ENCODE measurements at regions not wholly inside any gene's neighbourhood (a gene's known extent, or its start where the extent isn't known, plus 50 kb on each side); places are given as distances from the start of the nearest gene placed in this dataset.

- DNase-seq: no peak
These were observed 113.6 kb downstream of the TMCO5A start for GRCh38 chr15:38048001-38048455.

- DNase-seq: no peak
These were observed 115.5 kb downstream of the TMCO5A start for GRCh38 chr15:38049891-38050290.

DNA sequence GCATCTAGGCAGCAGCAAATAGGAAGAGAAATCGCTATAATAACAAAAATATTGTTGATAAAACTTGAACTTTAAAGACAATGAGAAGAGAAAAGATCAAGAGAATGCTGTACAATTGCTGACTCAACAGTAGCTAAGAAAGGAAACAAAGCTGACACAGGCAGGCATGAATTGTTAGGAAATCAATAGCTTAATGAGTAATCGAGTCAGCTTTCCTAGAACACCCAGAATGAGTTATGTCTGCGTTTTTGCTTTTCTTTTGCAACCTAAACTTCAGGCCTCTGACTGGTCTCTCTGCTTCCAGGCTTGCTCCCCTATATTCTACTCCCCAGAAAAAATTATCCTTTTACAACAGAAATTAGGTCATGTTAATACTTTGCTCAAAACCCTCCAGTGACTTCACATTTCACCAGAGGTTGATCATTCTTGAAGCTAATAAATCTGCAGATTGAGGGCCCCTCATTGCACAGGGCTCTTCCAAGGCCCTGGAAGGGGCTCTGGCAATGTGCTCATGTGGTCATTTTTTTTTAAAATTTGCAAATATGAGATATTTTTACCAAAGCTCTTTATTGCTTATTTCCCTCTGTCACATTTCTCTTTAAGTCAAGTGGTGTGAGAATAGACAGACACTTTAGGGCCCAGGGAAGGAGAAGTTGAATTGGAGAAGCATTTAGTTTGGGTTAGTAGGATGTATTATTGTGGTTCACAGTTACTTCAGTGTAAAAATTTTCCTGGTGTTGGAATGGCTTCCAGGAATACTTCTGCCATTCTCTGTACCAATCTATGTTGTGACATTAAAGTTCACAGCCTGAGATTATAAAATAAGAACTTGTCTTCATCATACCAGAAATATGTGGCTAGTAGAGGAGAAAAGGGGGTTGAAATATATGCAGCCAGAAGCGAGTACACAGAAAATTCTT is 116.3 kb downstream of the TMCO5A start:
- DNase-seq: no peak

GRCh38 chr15:38053205-38053604 is 118.8 kb downstream of the TMCO5A start:
- DNase-seq: no peak

- DNase-seq: no peak
These were observed 119.3 kb downstream of the TMCO5A start for GRCh38 chr15:38053776-38054175.

DNA sequence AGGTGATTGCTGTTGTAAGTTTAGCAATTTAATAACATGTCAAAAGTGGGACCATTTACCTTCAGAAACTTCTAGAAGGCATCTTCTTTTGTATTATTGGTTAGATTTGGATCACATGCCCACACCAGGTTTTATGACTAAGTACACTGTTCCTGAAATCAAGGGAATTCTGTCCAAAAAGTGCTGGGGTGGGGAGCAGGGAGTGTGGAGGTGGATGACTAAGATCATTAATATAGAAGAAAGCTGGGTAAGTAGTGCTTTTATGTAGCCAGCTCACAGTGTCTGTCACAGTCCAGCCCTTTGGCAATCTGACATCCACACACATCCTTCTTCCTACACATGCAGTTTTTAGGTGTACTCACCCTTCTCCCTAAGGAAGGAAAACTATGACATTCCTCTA is 120.0 kb downstream of the TMCO5A start:
- DNase-seq: no peak

GRCh38 chr15:38058596-38059075 is 124.2 kb downstream of the TMCO5A start:
- no peak for DNase-seq

GRCh38 chr15:38059665-38060064 is 125.2 kb downstream of the TMCO5A start:
- DNase-seq: no peak

DNA sequence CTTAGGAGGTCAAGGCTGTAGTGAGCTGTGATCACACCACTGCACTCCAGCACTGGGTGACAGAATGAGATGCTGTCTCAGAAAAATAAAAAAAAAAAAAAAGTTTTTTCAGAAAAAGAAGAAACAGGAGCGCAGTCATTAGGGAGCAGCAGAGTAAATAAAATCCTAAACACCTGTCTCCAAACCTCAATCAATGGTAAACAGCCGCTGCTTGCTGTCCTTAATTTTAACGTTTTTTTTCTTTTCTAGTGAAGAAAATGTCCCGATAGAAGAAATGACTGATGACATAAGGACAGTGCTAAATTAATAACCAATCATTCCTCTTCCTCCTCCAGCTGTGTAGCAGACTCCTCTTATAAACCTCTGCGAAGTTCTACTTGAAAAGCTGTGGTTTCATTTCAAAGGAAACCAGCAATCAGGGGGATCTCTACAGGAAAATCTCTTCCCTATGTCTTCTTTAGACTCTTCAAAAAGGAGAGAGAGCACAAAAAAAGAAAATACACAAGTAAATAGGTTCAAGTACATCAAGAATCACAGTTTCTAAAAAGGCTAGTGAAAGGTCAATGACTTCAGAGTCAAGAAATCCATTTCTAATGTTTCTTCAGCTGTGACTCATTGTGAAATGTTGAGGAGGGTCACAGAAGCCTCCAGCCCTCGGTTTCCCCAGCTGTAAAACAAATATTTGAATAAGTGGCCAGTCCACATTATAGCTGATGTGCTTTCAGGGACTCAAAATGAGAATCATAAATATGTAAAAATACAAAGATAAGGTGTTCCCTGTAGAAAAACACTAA is 127.6 kb downstream of the TMCO5A start:
- DNase-seq: no peak

DNA sequence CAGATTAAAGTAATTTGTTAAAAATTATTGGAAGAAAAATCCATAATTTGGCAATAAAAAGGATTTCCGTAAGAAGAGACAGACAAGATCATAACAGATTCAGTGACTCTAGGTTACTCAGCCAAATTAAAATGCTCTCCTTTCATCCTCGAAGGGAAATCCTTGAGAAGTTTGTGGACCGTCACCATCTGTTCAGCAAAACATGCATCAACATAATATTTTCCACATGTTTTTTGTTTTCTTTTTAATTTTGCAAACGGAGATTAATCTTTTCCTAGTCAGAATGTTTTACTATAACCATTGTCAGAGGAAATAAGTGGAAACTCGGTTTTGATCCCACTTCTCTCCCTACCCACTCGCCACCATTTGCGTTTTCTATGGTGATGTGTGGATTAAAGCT is 128.3 kb downstream of the TMCO5A start:
- no peak for DNase-seq

DNA sequence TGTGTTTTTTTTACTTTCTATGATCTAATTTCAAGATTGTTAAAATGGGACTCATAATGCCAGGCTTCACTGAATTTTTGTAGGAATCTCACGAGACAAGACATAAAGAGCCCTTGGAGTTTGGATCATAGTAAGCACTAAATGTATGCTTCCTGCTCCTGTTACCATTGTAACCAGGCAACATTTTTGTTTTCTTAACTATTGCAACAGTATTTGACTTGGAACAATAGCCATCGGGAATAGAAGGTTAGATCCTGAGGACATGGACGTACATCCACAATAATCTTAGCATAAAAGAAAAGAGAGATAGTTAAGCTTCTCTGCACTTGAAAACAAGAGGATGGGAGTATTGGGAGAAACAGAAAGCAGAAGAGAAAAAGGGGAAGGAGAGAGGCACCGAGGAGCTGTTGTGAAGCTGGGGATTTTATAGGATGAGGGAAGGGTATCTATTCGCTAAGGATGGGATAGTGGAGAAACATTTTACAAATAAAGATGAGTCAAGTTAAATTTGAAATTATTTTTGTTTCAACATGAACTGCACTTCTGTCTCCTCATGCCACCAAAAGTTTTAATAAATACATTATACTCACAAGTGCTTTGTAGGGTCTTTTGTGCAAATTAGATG is 131.4 kb downstream of the TMCO5A start:
- DNase-seq: no peak

- no peak for DNase-seq
These were observed 132.2 kb downstream of the TMCO5A start for GRCh38 chr15:38066612-38067011.

DNA sequence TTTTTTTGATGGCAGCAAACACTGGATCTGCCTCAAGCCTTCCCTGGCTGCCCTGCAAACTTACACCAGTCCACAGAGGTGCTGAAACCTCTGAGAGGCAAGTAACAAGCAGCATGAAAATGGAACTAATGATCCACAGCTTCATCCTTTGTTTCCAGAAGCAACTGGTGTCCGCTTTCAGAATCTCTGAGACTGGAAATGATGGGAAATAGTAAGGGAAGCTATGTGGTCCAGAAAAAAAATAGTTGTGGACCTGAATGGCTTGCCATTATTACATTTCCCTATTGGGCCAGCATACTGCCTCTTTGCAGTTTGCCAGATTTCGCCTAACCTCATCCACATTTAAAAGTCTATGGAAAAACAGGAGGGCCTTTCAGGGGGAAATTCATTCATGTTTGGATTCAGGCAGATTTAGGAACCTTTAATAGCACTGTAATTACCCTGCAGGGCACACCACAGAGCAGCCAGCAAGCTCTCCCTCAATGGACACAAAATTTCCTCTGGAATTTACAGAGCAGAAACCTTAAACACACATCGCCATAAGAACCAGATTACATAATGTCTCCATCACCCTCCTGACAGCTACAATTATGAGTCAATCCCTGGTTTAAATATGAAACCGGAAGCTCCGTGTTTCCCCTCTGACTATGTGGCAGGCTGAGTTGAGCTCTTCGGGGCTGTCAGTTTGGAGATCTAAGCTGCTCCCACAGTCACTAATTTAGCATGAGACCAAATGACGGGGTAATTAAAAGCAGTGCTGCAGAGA is 134.4 kb downstream of the TMCO5A start:
- no peak for DNase-seq

GRCh38 chr15:38069511-38070011 is 135.1 kb downstream of the TMCO5A start:
- DNase-seq: no peak

DNA sequence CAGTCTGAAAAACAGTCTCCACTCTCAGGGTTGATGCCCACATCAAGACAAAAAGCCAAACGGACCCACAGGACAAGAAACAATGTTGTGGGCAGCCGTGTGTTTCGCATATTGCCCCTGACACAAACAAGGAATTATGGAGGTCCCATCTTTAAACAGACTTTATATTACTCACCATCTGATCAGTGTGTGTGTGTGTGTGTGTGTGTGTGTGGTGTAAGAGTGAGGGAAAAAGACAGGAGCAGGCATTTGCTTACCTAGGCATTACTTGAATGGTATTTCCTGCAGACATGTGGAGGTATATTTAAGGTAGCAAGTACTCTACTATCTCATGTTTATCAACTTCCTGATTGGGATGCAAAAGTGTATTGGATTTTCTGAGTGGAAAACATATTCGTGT is 136.3 kb downstream of the TMCO5A start:
- no peak for DNase-seq

GRCh38 chr15:38071211-38071972 is 137.0 kb downstream of the TMCO5A start:
- DNase-seq: no peak

- no peak for DNase-seq
These were observed 137.5 kb downstream of the TMCO5A start for GRCh38 chr15:38072007-38072347.

- DNase-seq: no peak
These were observed 138.1 kb downstream of the TMCO5A start for GRCh38 chr15:38072348-38073177.

DNA sequence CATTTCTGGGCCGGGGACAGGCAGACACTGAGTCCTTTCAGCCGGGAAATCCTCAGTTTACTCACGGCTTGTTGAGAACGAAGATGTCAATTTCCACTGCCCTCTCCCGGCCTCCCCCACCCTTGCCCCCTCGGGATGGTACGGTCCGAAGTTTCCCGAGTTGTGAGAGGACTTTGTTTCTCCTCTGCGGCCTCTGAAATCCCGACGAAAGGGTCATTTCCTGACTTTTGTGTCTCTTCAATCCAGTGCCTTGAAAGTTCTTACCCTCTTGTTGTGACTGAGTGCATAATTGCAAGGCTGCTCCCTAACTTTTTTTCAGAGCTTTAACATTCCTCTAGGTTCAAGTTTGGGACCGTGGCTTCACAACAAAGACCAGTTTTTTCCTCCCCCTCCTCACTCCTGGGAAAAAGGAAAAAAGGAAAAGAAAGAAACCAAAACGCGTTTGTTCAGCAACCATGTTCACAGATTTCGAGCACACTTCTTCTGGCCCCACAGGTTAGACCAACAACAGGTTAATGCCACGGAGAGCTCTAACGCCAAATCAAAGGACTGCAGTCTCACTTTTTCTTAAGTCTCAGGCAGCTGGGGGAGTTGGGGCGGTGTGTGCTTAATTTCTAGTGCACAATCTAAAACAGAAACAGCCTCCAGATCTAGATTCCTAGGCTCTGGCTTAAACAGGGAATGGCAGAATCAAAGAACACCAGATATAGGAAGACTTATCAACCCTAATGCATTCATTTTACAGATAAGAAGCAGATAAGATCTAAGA is 138.9 kb downstream of the TMCO5A start:
- no peak for DNase-seq

DNA sequence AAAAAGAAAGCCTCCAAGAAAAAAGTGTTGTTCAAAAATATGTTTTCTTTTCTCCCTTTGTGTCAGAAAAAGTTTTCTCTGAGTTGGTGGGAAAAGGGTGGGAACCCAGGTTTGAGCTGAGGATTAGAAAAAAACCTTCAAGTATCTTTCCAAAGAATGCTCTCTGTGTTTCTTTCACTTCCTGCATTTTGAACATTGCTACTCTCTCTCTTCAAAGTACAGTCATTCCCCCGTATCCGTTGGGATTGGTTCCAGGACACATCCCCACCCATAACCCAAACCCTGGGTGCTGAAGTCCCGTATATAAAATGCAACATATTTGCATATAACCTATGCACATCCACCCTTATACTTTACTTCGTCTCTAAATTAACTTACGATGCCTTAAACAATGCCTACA is 139.6 kb downstream of the TMCO5A start:
- DNase-seq: no peak

All from NCI-H1417 treated with DMSO at 0.1 percent for 48 hours (cell line).